Left ventricle myocardium inferior (tissue), 1 donor: ENCODE measurements at regions not wholly inside any gene's neighbourhood (a gene's known extent, or its start where the extent isn't known, plus 50 kb on each side); places are given as distances from the start of the nearest gene placed in this dataset.
"Not testable (repeated sequence)": the region's sequence is repeated elsewhere in the genome, so short reads cannot be mapped to it uniquely, and the experiment has no call there.

Experiments
- DNase-seq: peaks from one replicate; pipeline ENCODE4 v3.0.0-alpha.2; 2020
- H3K27ac ChIP-seq: fragments of 200-600 bp; replicated peaks from 2 replicates; pipeline ENCODE4 v1.8.0; 2021
- H3K27me3 ChIP-seq: fragments of 200-600 bp; 2 replicates; pipeline ENCODE4 v1.8.0; 2021; ENCODE audit warnings: low read depth
- H3K36me3 ChIP-seq: fragments of 200-600 bp; 2 replicates; pipeline ENCODE4 v1.8.0; 2021
- H3K4me1 ChIP-seq: fragments of 200-600 bp; 2 replicates; pipeline ENCODE4 v1.8.0; 2021
- H3K4me3 ChIP-seq: fragments of 200-600 bp; 2 replicates; pipeline ENCODE4 v1.8.0; 2021; ENCODE audit warnings: mild to moderate bottlenecking, moderate library complexity
- H3K9me3 ChIP-seq: fragments of 200-600 bp; replicated peaks from 2 replicates; pipeline ENCODE4 v1.8.0; 2021
- CTCF ChIP-seq: fragments of 200-600 bp; IDR thresholded peaks from 2 replicates; pipeline ENCODE4 v1.8.0; 2021; ENCODE audit warnings: antibody characterized with exemption, mild to moderate bottlenecking, borderline replicate concordance
- intact Hi-C: fragments of 100-400 bp; cut with micrococcal nuclease; formaldehyde crosslinking; loops from one replicate; pipeline ENCODE4 v1.11.0; 2022
- donor health status: DM: no; HTN: yes; CAD: no; lungs with severe emphysema.

DNA sequence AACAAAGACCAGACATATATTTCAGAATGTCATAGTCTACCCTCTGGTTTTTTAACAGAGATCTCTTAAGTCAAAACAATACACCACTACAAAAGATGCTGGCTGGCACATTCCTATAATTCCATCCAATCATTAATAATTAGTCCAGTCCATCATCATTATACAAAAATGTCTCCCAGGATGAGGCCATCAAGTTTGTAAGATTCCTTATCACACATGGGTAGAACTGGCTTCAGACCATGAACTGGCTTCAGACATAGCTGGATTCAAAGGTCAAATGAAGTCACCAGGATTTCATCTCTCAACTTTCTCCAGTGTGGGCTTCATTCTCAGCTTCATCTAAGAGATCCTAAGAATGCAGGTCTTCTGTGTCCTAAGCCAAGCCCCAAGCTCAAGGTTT lies 147.1 kb downstream of the ENC1 start:
- Histone ChIP-seq H3K27me3 (no peaks in the 10 kb centered on the region), H3K4me3 (no peak overlapping the region), H3K9me3 (no peaks in the 10 kb centered on the region), H3K36me3 (no peaks in the 10 kb centered on the region), H3K27ac (no peak overlapping the region), H3K4me1 (no peaks in the 10 kb centered on the region)
- intact Hi-C loops = no loop called here
- no peak for DNase-seq
- TF ChIP-seq CTCF = no peak

GRCh38 chr5:74492230-74492629 lies 148.3 kb downstream of the ENC1 start:
- no peak for TF ChIP-seq CTCF
- intact Hi-C loops = no loop called here
- H3K9me3 ChIP-seq = no peaks in the 10 kb centered on the region
- H3K4me3 ChIP-seq = no peak overlapping the region
- H3K36me3 ChIP-seq = no peaks in the 10 kb centered on the region
- no peak overlapping the region for H3K27ac ChIP-seq
- no peaks in the 10 kb centered on the region for H3K27me3 ChIP-seq
- no peaks in the 10 kb centered on the region for H3K4me1 ChIP-seq
- no peak for DNase-seq

GRCh38 chr5:74491586-74491985 lies 148.9 kb downstream of the ENC1 start:
- Histone ChIP-seq H3K4me3 (no peak overlapping the region), H3K4me1 (no peaks in the 10 kb centered on the region), H3K27ac (no peak overlapping the region), H3K9me3 (no peaks in the 10 kb centered on the region), H3K27me3 (no peaks in the 10 kb centered on the region), H3K36me3 (no peaks in the 10 kb centered on the region)
- DNase-seq = no peak
- no peak for TF ChIP-seq CTCF
- intact Hi-C loops = no loop called here

- Histone ChIP-seq H3K4me3 (no peak overlapping the region), H3K36me3 (no peaks in the 10 kb centered on the region), H3K9me3 (no peaks in the 10 kb centered on the region), H3K4me1 (no peaks in the 10 kb centered on the region), H3K27me3 (no peaks in the 10 kb centered on the region), H3K27ac (no peak overlapping the region)
- no peak for TF ChIP-seq CTCF
- no peak for DNase-seq
- intact Hi-C loops = no loop called here
Observed at GRCh38 chr5:74490814-74491213, 149.7 kb downstream of the ENC1 start.

- intact Hi-C loops = no loop called here
- Histone ChIP-seq H3K9me3 (no peaks in the 10 kb centered on the region), H3K36me3 (no peaks in the 10 kb centered on the region), H3K27ac (no peak overlapping the region), H3K27me3 (no peaks in the 10 kb centered on the region), H3K4me1 (peaks cover 17% of the 10 kb centered on the region), H3K4me3 (no peak overlapping the region)
- TF ChIP-seq CTCF = no peak
- no peak for DNase-seq
Observed at GRCh38 chr5:74482990-74483389, 157.5 kb downstream of the ENC1 start.

- intact Hi-C loops = no loop called here
- H3K36me3 ChIP-seq = no peaks in the 10 kb centered on the region
- peaks cover 4% of the 10 kb centered on the region for H3K27me3 ChIP-seq
- peaks cover 17% of the 10 kb centered on the region for H3K4me1 ChIP-seq
- DNase-seq = no peak
- H3K4me3 ChIP-seq = no peak overlapping the region
- no peak for TF ChIP-seq CTCF
- H3K9me3 ChIP-seq = no peaks in the 10 kb centered on the region
- H3K27ac ChIP-seq = no peak overlapping the region
Observed at GRCh38 chr5:74482523-74482922, 158.0 kb downstream of the ENC1 start.

GRCh38 chr5:74481357-74481756 lies 159.2 kb downstream of the ENC1 start:
- intact Hi-C loops, DNase-seq, H3K4me3 ChIP-seq, H3K27me3 ChIP-seq, H3K9me3 ChIP-seq, H3K36me3 ChIP-seq, H3K27ac ChIP-seq: not testable (repeated sequence)
- peaks cover 17% of the 10 kb centered on the region for H3K4me1 ChIP-seq
